NCI-H748 treated with DMSO at 0.1 percent for 48 hours (cell line): ENCODE measurements at regions not wholly inside any gene's neighbourhood (a gene's known extent, or its start where the extent isn't known, plus 50 kb on each side); places are given as distances from the start of the nearest gene placed in this dataset.
A peak's percentile ranks its signal among the peaks of the same experiment; 100 is the strongest.
"Not testable (repeated sequence)": the region's sequence is repeated elsewhere in the genome, so short reads cannot be mapped to it uniquely, and the experiment has no call there.

Source experiments
- DNase-seq: peaks from one replicate; lab custom pipeline; 2025; lab: John Stamatoyannopoulos, UW

DNA sequence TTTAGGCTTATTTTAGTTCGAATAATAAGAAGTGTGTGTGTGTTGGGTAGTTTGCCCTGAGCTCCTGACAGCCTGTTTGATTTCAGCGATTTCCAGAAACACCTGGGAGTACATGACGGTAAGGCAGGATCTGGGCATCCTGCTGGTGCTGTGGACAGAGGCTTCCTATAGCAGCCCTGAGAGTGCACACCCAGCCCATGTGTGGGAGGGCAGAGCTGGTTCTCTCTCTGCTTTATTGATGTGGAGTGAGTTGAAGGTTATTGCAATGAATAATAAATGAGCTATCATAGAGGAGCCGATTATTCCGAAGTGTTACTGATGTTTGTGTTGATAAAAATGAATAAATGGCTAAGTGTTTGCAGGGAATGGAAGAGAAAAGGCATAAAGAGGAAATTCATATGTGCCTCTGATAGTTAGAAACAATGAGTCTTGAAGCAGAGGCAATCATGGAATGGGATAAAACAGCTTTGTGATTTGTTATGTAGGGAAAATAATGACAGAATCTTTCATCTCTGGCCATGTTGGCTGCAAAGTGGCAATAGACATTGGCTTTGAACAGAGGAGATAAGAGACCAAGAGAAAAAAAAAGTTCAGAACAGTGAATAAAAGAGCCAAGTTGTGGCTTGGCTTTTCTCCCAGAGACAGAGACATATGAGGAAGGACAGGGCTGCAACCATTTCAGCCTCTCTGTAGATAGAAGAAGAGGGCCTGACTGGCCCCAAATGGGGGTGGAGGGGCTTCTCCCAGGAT, 166.2 kb upstream of the CHD6 start:
- no peak for DNase-seq

- DNase-seq = no peak
These were observed 165.4 kb upstream of the CHD6 start for GRCh38 chr20:41783423-41784208.

- DNase-seq = no peak
These were observed 164.7 kb upstream of the CHD6 start for GRCh38 chr20:41782730-41783406.

GRCh38 chr20:41782255-41782654, 164.1 kb upstream of the CHD6 start:
- no peak for DNase-seq

DNA sequence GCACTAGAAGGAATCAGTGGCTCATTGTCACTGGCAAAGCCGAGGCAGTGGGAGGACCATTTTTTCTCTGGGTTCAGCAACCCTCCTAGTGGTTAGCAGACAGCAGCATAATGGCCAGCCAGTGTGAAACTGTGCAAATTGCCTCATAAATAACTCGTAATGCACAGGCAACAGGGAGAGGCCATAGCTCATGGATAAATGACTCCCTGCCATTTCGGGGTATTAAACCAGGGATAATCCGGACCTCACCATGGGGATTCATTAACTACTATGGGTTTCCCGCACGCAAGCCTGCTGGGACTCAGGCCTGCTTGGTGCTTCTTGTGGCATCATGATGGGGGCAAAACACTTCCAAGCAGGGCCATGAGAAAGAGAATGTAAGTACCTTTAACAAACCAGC, 158.2 kb upstream of the CHD6 start:
- DNase-seq = no peak

DNA sequence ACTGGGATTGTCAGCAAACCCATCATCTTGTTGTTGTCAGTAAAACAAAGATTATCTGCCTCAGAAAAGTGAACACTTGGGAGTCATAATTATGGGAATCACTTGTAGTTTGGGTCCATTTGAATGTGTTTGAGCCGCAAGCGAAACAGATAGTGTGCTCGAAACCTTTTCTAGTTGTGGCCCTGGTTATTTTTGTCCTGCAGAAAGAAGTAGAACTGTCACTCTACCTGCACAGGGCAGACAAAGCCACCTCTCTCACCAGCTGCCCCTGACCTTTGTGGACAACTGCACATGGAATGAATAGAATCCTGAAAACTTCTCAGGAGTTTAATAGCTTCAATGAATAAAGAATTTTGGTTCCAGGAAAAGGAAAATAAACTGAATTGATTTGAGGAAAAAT, 156.1 kb upstream of the CHD6 start:
- DNase-seq = no peak

DNA sequence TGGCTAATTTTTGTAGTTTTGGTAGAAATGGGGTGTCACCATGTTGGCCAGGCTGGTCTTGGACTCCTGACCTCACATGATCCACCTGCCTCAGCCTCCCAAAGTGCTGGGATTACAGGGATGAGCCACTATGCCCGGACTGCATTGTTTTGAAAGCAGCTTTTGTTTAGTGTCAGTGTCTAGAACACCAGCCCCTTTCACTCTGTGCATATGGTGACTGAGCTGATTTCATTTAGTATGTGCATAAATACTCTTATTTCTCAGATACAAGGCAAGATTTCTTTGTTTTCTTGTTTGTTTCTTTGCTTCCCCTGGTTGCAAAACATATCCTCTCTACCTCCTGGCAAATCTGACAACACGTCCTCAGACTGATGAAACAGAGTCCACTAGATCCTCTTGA, 152.8 kb upstream of the CHD6 start:
- DNase-seq = no peak

DNA sequence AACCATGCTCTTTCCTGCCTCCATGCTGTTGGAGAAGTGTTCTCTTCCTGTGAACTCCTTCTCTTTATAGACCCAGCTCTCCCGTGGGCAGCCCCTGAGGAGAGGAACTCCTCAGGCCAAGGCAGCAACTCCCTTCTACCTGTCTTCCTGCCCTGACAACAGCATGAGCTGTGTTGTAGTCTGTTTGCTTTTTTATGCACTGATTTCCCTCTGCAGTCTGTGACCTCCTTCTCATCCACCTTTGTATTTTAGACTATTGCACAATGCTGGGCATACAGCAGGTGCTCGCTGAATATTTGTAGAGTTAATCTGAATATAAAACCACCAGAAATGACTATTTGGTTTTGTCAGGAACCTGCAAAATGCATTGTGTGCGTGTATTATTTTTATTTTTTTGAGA, 152.2 kb upstream of the CHD6 start:
- no peak for DNase-seq

DNA sequence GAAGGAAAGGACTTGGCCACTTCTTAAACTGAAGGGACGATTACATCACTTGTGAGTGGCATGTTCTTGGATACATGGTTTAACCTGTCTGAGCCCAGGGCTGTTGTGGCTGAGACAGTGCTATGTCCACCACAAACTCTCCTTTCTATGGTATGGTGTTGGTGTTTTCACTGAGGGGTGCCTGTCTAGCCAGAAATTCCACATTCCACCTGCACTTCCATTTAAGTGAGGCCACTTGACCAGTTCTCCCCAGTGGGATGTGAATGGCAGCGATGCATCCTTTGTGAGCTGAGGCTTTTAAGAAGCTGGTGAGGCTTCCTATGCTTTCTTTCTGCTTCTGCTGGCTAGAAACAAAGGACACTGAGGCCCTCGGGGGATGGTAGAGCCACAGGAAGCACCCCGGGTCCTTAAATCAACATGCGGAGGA, 151.4 kb upstream of the CHD6 start:
- DNase-seq = no peak

DNA sequence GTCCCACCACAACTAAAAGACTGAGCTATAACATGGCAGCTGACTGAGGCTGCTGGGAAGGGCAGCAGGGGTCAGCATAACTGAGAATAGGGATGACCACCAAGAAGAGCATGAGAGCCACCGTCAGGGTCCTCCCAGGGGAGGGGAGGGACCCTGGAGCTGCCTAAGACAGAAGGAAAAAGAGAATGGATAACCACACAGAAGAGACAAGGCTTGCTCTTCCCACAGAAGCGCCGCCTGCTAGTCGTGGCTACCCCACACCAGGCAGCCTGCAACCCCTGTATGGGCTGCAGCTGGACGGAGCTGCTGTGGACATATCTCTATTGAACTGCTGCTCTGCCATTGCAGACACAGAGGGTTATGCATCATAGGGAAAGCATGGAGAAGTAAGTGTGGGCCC, 132.0 kb upstream of the CHD6 start:
- DNase-seq = no peak

DNA sequence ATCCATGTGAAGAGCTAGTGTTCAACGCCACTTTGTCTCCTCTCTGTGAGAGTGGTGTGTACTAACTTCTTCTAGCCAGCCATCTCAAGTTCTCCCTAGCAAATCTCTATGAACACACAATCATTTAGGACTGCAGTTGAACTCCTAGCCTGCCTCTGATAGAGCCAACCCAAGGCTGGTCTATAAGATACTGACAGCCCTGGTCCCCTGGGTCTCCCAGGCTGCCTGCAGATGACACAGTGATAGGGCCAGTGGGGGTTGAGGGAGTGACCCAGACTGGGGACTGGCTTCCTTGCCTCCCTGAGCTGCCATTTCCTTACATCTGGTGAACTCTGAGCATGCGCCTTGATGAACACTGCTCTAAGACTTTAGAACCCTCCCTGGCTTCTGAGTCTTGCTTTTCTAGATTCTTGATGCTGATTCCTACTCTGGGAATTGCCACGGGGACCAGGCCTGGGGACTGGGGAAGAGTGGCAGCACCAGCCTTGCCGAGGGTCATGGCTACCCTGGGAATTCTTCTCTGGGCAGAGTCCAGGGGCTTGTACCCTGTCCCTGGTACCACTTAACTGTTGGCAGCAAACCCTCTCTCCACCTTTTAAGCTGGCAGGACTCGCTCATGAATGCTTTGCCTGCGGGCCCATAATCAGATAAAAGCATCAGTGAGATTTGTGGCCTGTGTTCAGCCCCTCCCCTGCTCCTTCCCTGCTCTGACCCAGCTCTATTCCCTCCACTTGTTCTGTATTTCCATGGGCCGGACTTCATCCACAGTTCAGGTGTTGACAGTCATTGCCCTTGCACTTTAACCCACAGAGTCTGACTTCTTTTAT, 130.8 kb upstream of the CHD6 start:
- no peak for DNase-seq

GRCh38 chr20:41748051-41748450, 129.9 kb upstream of the CHD6 start:
- no peak for DNase-seq

DNA sequence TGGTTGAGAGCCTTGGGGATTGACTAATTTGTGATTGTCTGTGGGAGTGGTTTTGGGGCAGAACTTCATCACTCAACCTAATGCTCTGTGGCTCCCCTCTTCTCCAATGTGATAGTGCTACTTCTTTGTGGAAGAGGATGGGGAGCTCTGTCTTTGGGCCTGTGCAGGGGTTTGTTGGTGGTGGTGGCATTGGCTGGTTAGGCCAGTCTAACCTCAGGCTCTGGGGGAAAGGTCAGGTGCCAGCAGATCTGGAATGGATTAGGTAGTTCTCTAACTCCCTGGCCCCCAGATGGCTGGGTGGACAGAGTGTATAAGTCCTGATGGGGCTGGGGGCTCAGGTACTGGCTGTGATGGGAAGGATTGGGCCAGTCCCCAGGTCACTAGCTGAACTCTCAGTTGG, 129.0 kb upstream of the CHD6 start:
- no peak for DNase-seq

GRCh38 chr20:41746635-41747034, 128.5 kb upstream of the CHD6 start:
- no peak for DNase-seq

- DNase-seq = peak; percentile 62
These were observed 120.5 kb upstream of the CHD6 start for GRCh38 chr20:41738604-41739206.

GRCh38 chr20:41735949-41736348, 117.8 kb upstream of the CHD6 start:
- no peak for DNase-seq

GRCh38 chr20:41734506-41734945, 116.3 kb upstream of the CHD6 start:
- peak; percentile 38 for DNase-seq

DNA sequence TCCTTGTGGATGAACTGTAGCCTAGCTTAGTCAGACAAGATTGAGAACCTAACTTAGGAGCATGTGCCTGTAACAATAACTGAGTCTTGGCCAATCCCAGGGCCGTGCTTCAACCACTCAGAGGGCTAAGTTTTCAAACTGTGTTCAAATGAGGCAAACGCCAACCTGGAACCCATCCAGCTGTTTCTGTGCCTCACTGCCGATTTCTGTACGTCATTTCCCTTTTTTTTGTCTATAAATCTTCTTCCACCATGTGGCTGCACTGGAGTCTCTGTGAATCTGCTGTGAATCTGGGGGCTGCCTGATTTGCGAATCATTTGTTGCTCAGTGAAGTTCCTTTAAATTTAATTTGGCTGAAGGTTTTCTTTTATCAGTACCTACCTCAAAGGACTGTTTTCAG, 115.0 kb upstream of the CHD6 start:
- DNase-seq = no peak

DNA sequence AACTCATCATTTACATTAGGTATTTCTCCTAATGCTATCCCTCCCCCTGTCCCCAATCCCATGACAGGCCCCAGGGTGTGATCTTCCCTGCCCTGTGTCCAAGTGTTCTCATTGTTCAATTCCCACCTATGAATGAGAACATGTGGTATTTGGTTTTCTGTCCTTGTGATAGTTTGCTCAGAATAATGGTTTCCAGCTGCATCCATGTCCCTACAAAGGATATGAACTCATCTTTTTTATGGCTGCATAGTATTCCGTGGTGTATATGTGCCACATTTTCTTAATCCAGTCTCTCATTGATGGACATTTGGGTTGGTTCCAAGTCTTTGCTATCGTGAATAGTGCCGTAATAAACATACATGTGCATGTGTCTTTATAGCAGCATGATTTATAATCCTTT, 113.0 kb upstream of the CHD6 start:
- not testable (repeated sequence) for DNase-seq

- not testable (repeated sequence) for DNase-seq
These were observed 109.5 kb upstream of the CHD6 start for GRCh38 chr20:41727681-41728080.

DNA sequence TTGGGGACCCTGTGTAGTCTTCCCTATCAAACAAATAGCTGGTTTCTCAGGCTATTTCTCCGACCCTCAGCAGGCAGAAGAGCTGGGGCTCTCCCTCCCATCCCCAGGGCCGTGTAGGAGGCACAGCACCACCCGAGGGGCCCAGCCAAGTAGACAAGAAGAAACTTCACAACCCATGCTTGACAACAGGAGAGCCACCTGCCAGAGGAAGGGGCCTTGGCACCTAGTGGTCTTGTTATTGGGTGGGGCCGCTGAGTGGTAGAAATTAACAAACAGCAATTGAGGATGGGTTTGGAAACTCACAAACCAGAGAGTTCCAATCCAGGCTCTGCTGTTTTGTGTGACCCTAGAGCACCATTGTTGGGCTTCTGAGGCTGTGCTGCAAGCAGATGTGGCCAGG, 108.5 kb upstream of the CHD6 start:
- no peak for DNase-seq

- no peak for DNase-seq
These were observed 101.0 kb upstream of the CHD6 start for GRCh38 chr20:41719151-41719550.
